ENCODE measurements at regions not wholly inside any gene's neighbourhood (a gene's known extent, or its start where the extent isn't known, plus 50 kb on each side); places are given as distances from the start of the nearest gene placed in this dataset.

DNA sequence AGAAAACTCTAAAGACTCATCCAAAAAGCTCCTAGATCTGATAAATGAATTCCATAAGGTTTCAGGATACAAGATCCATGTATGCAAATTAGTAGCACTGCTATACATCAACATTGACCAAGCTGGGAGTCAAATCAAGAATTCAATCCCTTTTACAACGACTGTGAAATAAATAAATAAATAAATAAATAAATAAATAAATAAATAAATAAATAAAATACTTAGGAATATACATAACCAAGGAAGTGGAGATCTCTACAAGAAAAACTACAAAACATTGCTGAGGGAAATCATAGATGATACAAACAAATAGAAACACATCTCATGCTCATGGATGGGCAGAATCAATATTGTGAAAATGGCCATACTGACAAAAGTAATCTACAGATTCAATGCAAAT is 132.0 kb upstream of the NRSN1 start:
- TF ChIP-seq ZFX (IDR thresholded peaks at IDR 0.05) (no peak), CTCF (conservative IDR thresholded peaks at IDR 0.05) (no peak)
- H3K27ac ChIP-seq, result no peak overlapping the region

GRCh38 chr6:24004062-24004461 is 122.0 kb upstream of the NRSN1 start:
- TF ChIP-seq ZFX (IDR thresholded peaks at IDR 0.05), result no peak
- TF ChIP-seq CTCF (conservative IDR thresholded peaks at IDR 0.05), result no peak
- no peak overlapping the region for H3K27ac ChIP-seq

DNA sequence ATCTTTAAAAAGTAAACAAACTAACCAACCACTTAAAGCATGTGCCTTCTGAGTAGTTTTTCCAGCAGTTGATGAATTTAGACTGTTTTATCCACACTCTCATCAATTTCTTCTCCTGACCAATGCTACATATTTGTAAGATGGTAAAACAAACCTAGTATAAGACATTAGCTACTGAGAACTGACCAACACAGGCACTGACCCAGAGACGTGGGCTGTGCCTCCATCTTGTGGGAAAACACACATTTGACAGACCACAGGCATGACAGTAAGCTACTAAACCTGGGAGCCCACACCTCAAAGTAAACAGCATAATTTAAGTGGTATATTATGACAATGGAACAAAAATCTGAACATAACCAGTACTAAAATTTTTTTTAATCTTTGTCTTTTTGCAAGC is 121.4 kb upstream of the NRSN1 start:
- no peak for TF ChIP-seq ZFX (IDR thresholded peaks at IDR 0.05)
- peak; percentile 9 for TF ChIP-seq CTCF (conservative IDR thresholded peaks at IDR 0.05)
- no peak overlapping the region for H3K27ac ChIP-seq

DNA sequence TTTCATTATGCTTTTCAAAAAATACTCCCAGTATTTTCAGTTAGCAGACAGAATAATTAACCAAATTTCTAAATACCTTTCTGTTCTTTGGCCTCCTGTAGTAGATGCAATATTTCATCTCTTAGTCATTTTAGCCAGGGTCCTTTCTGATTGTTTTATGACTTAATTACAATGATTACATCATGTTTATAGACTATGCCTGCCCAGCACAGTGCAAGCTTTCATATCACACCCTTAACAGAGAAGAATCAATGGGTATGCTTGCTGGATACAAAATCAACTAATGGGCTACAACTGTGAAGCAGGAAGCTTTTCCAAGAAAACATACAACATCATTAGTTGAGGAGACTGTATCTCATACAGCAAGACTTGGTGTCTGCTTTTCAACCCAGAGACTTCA is 119.8 kb upstream of the NRSN1 start:
- TF ChIP-seq ZFX (IDR thresholded peaks at IDR 0.05) (no peak), CTCF (conservative IDR thresholded peaks at IDR 0.05) (no peak)
- H3K27ac ChIP-seq, result no peak overlapping the region

DNA sequence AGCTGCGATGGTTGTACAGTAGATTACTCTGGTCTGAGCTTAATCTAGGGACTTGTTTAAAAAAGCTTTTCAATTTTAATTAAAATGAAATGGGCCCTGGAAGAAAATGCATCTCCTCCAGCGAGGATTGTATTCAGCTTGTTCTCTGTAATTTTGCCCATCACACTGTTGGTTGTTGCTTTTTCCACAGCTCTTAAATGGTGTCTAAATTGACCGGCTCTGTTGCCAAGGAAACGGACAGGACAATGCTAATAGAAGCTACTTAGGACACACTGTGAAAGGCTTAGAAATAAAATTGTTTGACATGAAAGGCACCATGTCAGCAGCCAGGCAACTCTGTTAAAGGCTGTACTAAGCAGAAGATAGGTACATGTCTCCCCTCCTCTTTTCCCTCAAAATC is 116.7 kb upstream of the NRSN1 start:
- TF ChIP-seq CTCF (conservative IDR thresholded peaks at IDR 0.05) (no peak), ZFX (IDR thresholded peaks at IDR 0.05) (no peak)
- H3K27ac ChIP-seq, result no peak overlapping the region

- H3K27ac ChIP-seq, result no peak overlapping the region
- TF ChIP-seq ZFX (IDR thresholded peaks at IDR 0.05), result no peak
- no peak for TF ChIP-seq CTCF (conservative IDR thresholded peaks at IDR 0.05)
Observed at GRCh38 chr6:24010133-24010532, 115.9 kb upstream of the NRSN1 start.

- TF ChIP-seq CTCF (conservative IDR thresholded peaks at IDR 0.05), result no peak
- no peak for TF ChIP-seq ZFX (IDR thresholded peaks at IDR 0.05)
Observed at GRCh38 chr6:24016286-24016685, 109.7 kb upstream of the NRSN1 start.

More at GRCh38 chr6:24016286-24016685, 109.7 kb upstream of the NRSN1 start:
- no peak overlapping the region for H3K27ac ChIP-seq
